HCT116 (cell line): ENCODE measurements at regions not wholly inside any gene's neighbourhood (a gene's known extent, or its start where the extent isn't known, plus 50 kb on each side); places are given as distances from the start of the nearest gene placed in this dataset.

ENCODE experiments used
- ATAC-seq: fragments of 200-7000 bp; cut with Tn5 transposase; 2 replicates; pipeline ENCODE4 v1.9.1; 2020; ENCODE audit warnings: mild to moderate bottlenecking, moderate library complexity
- BruUV-seq: library from RNA; stranded (reverse); fragments of 400-500 nt; replicated peaks from 2 replicates; lab custom pipeline; 2021; lab: Mats Ljungman, UMichigan
- CTCF ChIA-PET: fragments of 300-600 bp; sonication (Branson Sonifier 250); formaldehyde crosslinking; loops from one replicate; lab custom pipeline; 2021; ENCODE audit warnings: antibody characterized with exemption; lab: Charles Lee
- POLR2A ChIA-PET: fragments of 300-600, 350-600 bp; sonication (Branson Sonifier 250); formaldehyde crosslinking; loops from one replicate; lab custom pipeline; 2021; ENCODE audit warnings: antibody characterized with exemption; lab: Charles Lee
- RAD21 ChIA-PET, 2 experiments: fragments of 300-600 bp; sonication (Branson Sonifier 250); formaldehyde crosslinking; loops; one replicate each; lab custom pipeline; 2023; ENCODE audit warnings: low total read pairs in 2 of 2; ENCODE audit not compliant: uncharacterized antibody in 2 of 2, unreplicated experiment in 2 of 2, low non-redundant PET in 1 of 2; lab: Charles Lee
- DNase-seq: peaks from one replicate; pipeline ENCODE4 v3.0.0-alpha.2; 2010; ENCODE audit warnings: low read depth, low spot score
- H2AFZ ChIP-seq: fragments of 200-600 bp; shearing (Covaris generic), sonication (generic); 2 replicates; pipeline ENCODE4 v1.6.1; 2017; ENCODE audit warnings: low read depth, mixed run types, mixed read lengths, antibody characterized with exemption, low read length; ENCODE audit not compliant: poor library complexity, severe bottlenecking
- H3K27ac ChIP-seq: 2 replicates; pipeline ENCODE4 v1.5.1; 2012; ENCODE audit warnings: low read depth, low read length
- H3K27me3 ChIP-seq: fragments of 200-600 bp; sonication (generic); 2 replicates; pipeline ENCODE4 v1.6.1; 2016; ENCODE audit warnings: mixed run types, low read length, mixed read lengths; ENCODE audit not compliant: insufficient read depth
- H3K36me3 ChIP-seq, 2 experiments: fragments of 200-500 bp in 1 of 2; fragments of 200-600 bp in 1 of 2; sonication (Bioruptor generic) in 1 of 2; sonication (generic) in 1 of 2; 2 replicates each; pipeline versions ENCODE4 v1.5.1 to v1.6.1; 2014 to 2016; ENCODE audit warnings: low read length in 2 of 2, inconsistent platforms in 1 of 2, mixed read lengths in 1 of 2, mixed run types in 1 of 2; ENCODE audit not compliant: insufficient read depth in 2 of 2, control insufficient read depth in 1 of 2
- H3K4me1 ChIP-seq, 2 experiments: fragments of 200-600 bp in 1 of 2; sonication (generic) in 1 of 2; 2 replicates each; pipeline versions ENCODE4 v1.5.1 to v1.6.1; 2012 to 2017; ENCODE audit warnings: low read length in 2 of 2, inconsistent platforms in 1 of 2, mild to moderate bottlenecking in 1 of 2, mixed read lengths in 1 of 2, mixed run types in 1 of 2, moderate library complexity in 1 of 2; ENCODE audit not compliant: insufficient read depth in 2 of 2, control insufficient read depth in 1 of 2
- H3K4me2 ChIP-seq: fragments of 200-600 bp; sonication (generic); 2 replicates; pipeline ENCODE4 v1.6.1; 2017; ENCODE audit warnings: mixed run types, low read length, mixed read lengths
- H3K4me3 ChIP-seq, 2 experiments: fragments of 200-600 bp in 1 of 2; sonication (generic) in 1 of 2; replicated peaks in 1 of 2; 2 replicates each; pipeline ENCODE4 v1.5.1; 2011 to 2016; ENCODE audit warnings: low read length in 2 of 2, control low read depth in 1 of 2, low read depth in 1 of 2, mild to moderate bottlenecking in 1 of 2, mixed read lengths in 1 of 2, mixed run types in 1 of 2
- H3K79me2 ChIP-seq: fragments of 200-600 bp; sonication (generic); 2 replicates; pipeline ENCODE4 v1.6.1; 2017; ENCODE audit warnings: mild to moderate bottlenecking, mixed run types, low read length, moderate library complexity, mixed read lengths; ENCODE audit not compliant: insufficient read depth
- H3K9ac ChIP-seq: fragments of 200-600 bp; sonication (generic); 2 replicates; pipeline ENCODE4 v1.6.1; 2016; ENCODE audit warnings: low read length, mixed read lengths
- H3K9me2 ChIP-seq: fragments of 200-600 bp; sonication (generic), shearing (Covaris generic); 2 replicates; pipeline ENCODE4 v1.6.1; 2017; ENCODE audit warnings: mixed run types, mild to moderate bottlenecking, moderate library complexity; ENCODE audit not compliant: insufficient read depth
- H3K9me3 ChIP-seq, 2 experiments: fragments of 200-500 bp in 1 of 2; fragments of 200-600 bp in 1 of 2; sonication (Bioruptor generic) in 1 of 2; sonication (generic) in 1 of 2; 2 replicates each; pipeline ENCODE4 v1.6.1; 2014 to 2017; ENCODE audit warnings: low read length in 2 of 2, mixed read lengths in 2 of 2, inconsistent platforms in 1 of 2, low read depth in 1 of 2, mild to moderate bottlenecking in 1 of 2, mixed run types in 1 of 2, moderate library complexity in 1 of 2; ENCODE audit not compliant: control insufficient read depth in 1 of 2, insufficient read depth in 1 of 2
- H4K20me1 ChIP-seq: fragments of 200-600 bp; sonication (generic), shearing (Covaris generic); 2 replicates; pipeline ENCODE4 v1.6.1; 2017; ENCODE audit warnings: mixed run types, mild to moderate bottlenecking, moderate library complexity; ENCODE audit not compliant: insufficient read depth
- CBX3 ChIP-seq: IDR thresholded peaks from 2 replicates; pipeline ENCODE4 v1.6.1; 2012; ENCODE audit warnings: low read depth
- CEBPB ChIP-seq: IDR thresholded peaks from 2 replicates; pipeline ENCODE4 v1.6.1; 2012; ENCODE audit warnings: low read depth
- ELF1 ChIP-seq: IDR thresholded peaks from 2 replicates; pipeline ENCODE4 v1.6.1; 2012; ENCODE audit warnings: low read depth, borderline replicate concordance
- FOSL1 ChIP-seq: IDR thresholded peaks from 2 replicates; pipeline ENCODE4 v1.6.1; 2012; ENCODE audit warnings: low read depth
- JUND ChIP-seq: IDR thresholded peaks from 2 replicates; pipeline ENCODE4 v1.6.1; 2012
- POLR2AphosphoS5 ChIP-seq: IDR thresholded peaks from 2 replicates; pipeline ENCODE4 v1.6.1; 2011; ENCODE audit warnings: mild to moderate bottlenecking, low read depth, low read length, moderate library complexity
- SIN3A ChIP-seq: IDR thresholded peaks from 2 replicates; pipeline ENCODE4 v1.6.1; 2012; ENCODE audit warnings: low read depth
- SP1 ChIP-seq: IDR thresholded peaks from 2 replicates; pipeline ENCODE4 v1.6.1; 2012; ENCODE audit warnings: low read depth
- TCF7L2 ChIP-seq: IDR thresholded peaks from 2 replicates; pipeline ENCODE4 v1.7.0; 2011; ENCODE audit warnings: borderline replicate concordance, inconsistent platforms; ENCODE audit not compliant: insufficient read depth, insufficient read length; ENCODE audit errors: extremely low read depth
- ZNF274 ChIP-seq: fragments of 200-500 bp; sonication (Bioruptor generic); IDR thresholded peaks from 2 replicates; pipeline ENCODE4 v1.6.1; 2014; ENCODE audit warnings: mild to moderate bottlenecking, low read depth, low read length, inconsistent platforms
- intact Hi-C: fragments of 100-400 bp; cut with micrococcal nuclease; formaldehyde crosslinking; loops from 2 replicates; pipeline ENCODE4 v1.10.0; 2022
- TF ChIP-seq, protein P1 (sequence below), 3 experiments: fragments of 200-600 bp in 1 of 3; sonication (generic) in 1 of 3; IDR thresholded peaks in 2 of 3; conservative IDR thresholded peaks in 1 of 3; 2 replicates each; pipeline ENCODE4 v1.5.1; 2012 to 2017; ENCODE audit warnings: low read depth in 2 of 3, low read length in 2 of 3, antibody characterized with exemption in 1 of 3, borderline replicate concordance in 1 of 3, control low read depth in 1 of 3, mild to moderate bottlenecking in 1 of 3, mixed read lengths in 1 of 3, mixed run types in 1 of 3, moderate library complexity in 1 of 3; ENCODE audit not compliant: insufficient read depth in 1 of 3
- TF ChIP-seq, protein P2 (sequence below): IDR thresholded peaks from 2 replicates; pipeline ENCODE4 v1.6.1; 2012
- TF ChIP-seq, protein P3 (sequence below): IDR thresholded peaks from 2 replicates; pipeline ENCODE4 v1.6.1; 2012; ENCODE audit warnings: low read depth

DNA sequence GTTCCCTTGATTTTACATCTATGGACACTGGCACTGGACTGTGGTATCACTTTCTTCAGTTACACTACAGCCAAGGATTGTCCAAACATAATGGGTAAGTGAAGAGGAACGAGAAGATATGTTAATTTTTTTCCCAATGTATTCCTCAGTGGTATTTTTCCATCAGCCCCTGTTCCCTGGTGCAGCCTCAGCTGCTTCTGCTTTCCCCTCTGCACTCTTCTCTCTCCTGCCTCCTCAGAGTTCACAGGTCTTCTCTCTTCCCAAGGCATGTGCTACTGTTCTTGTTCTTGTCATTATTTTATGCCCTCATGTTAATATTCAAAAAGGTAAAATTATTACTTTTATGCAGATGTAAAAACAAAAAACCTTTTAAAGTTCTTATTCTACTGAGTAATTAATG, 378.0 kb upstream of the NRXN1 start:
- H3K9ac ChIP-seq = no peak overlapping the region
- no peak overlapping the region for H2AFZ ChIP-seq
- H3K4me1 ChIP-seq = no peaks in the 10 kb centered on the region
- no peaks in the 10 kb centered on the region for H3K36me3 ChIP-seq
- no peak for DNase-seq
- TF ChIP-seq, protein P1, sequence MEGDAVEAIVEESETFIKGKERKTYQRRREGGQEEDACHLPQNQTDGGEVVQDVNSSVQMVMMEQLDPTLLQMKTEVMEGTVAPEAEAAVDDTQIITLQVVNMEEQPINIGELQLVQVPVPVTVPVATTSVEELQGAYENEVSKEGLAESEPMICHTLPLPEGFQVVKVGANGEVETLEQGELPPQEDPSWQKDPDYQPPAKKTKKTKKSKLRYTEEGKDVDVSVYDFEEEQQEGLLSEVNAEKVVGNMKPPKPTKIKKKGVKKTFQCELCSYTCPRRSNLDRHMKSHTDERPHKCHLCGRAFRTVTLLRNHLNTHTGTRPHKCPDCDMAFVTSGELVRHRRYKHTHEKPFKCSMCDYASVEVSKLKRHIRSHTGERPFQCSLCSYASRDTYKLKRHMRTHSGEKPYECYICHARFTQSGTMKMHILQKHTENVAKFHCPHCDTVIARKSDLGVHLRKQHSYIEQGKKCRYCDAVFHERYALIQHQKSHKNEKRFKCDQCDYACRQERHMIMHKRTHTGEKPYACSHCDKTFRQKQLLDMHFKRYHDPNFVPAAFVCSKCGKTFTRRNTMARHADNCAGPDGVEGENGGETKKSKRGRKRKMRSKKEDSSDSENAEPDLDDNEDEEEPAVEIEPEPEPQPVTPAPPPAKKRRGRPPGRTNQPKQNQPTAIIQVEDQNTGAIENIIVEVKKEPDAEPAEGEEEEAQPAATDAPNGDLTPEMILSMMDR (IDR thresholded peaks at IDR 0.05 in 2 of 3, conservative IDR thresholded peaks at IDR 0.05 in 1 of 3; ENCODE audit: borderline replicate concordance in 1 of 3, insufficient read depth in 1 of 3, low read depth in 2 of 3, low read length in 2 of 3) = no peak
- TF ChIP-seq POLR2AphosphoS5 (no peak), TCF7L2 (no peak), FOSL1 (no peak), CEBPB (no peak), SP1 (no peak), ELF1 (no peak), ZNF274 (no peak), CBX3 (no peak), JUND (no peak), SIN3A (no peak)
- TF ChIP-seq, protein P2, sequence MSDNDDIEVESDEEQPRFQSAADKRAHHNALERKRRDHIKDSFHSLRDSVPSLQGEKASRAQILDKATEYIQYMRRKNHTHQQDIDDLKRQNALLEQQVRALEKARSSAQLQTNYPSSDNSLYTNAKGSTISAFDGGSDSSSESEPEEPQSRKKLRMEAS = no peak
- TF ChIP-seq, protein P3, sequence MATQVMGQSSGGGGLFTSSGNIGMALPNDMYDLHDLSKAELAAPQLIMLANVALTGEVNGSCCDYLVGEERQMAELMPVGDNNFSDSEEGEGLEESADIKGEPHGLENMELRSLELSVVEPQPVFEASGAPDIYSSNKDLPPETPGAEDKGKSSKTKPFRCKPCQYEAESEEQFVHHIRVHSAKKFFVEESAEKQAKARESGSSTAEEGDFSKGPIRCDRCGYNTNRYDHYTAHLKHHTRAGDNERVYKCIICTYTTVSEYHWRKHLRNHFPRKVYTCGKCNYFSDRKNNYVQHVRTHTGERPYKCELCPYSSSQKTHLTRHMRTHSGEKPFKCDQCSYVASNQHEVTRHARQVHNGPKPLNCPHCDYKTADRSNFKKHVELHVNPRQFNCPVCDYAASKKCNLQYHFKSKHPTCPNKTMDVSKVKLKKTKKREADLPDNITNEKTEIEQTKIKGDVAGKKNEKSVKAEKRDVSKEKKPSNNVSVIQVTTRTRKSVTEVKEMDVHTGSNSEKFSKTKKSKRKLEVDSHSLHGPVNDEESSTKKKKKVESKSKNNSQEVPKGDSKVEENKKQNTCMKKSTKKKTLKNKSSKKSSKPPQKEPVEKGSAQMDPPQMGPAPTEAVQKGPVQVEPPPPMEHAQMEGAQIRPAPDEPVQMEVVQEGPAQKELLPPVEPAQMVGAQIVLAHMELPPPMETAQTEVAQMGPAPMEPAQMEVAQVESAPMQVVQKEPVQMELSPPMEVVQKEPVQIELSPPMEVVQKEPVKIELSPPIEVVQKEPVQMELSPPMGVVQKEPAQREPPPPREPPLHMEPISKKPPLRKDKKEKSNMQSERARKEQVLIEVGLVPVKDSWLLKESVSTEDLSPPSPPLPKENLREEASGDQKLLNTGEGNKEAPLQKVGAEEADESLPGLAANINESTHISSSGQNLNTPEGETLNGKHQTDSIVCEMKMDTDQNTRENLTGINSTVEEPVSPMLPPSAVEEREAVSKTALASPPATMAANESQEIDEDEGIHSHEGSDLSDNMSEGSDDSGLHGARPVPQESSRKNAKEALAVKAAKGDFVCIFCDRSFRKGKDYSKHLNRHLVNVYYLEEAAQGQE = no peak
- TF ChIP-seq, all 23 proteins: peak for 0
- ATAC-seq = no peak
- no peak overlapping the region for H3K4me3 ChIP-seq
- H3K9me2 ChIP-seq = no peaks in the 10 kb centered on the region
- ChIA-PET CTCF (no interaction called here), RAD21 (no interaction called here), POLR2A (no interaction called here)
- no peaks in the 10 kb centered on the region for H3K9me3 ChIP-seq
- intact Hi-C loops = no loop called here
- no peaks in the 10 kb centered on the region for H3K27me3 ChIP-seq
- no peak overlapping the region for H3K27ac ChIP-seq
- BruUV-seq = no TSS peak
- H3K79me2 ChIP-seq = no peaks in the 10 kb centered on the region
- H4K20me1 ChIP-seq = no peaks in the 10 kb centered on the region
- no peak overlapping the region for H3K4me2 ChIP-seq
